ENCODE measurements at regions not wholly inside any gene's neighbourhood (a gene's known extent, or its start where the extent isn't known, plus 50 kb on each side); places are given as distances from the start of the nearest gene placed in this dataset.

GRCh38 chr7:45259966-45260646 is 102.5 kb downstream of the RAMP3 start:
- TF ChIP-seq CTCF (IDR thresholded peaks at IDR 0.05): peak; percentile 73 to 85 (median 84)
- TF ChIP-seq POLR2A (IDR thresholded peaks at IDR 0.05): no peak
